ENCODE measurements at regions not wholly inside any gene's neighbourhood (a gene's known extent, or its start where the extent isn't known, plus 50 kb on each side); places are given as distances from the start of the nearest gene placed in this dataset.
A peak's percentile ranks its signal among the peaks of the same experiment; 100 is the strongest.

- H3K56ac ChIP-seq (ENCODE audit: extremely low read depth, insufficient read depth, low read length), result no peak overlapping the region
- H3K27ac ChIP-seq (ENCODE audit: insufficient read depth, low read length), result no peak overlapping the region
- H3K79me1 ChIP-seq (ENCODE audit: low read depth in 1 of 2, low read length in 2 of 2), result no peaks in the 10 kb centered on the region
- no peak overlapping the region for H3K4me3 ChIP-seq (ENCODE audit: insufficient read depth, low read depth, low read length)
- peak overlapping the region; percentile 37; the same call in 1 of the 2 replicates for H2BK120ac ChIP-seq (ENCODE audit: low read depth, low read length)
- 0 out of 2 replicates have a peak overlapping the region, but pooled peaks have one; percentile 21 for H2BK20ac ChIP-seq (ENCODE audit: low read depth, low read length)
- H4K20me1 ChIP-seq (ENCODE audit: insufficient read depth, low read length), result no peaks in the 10 kb centered on the region
- H3K36me3 ChIP-seq (ENCODE audit: control insufficient read depth, insufficient read depth, low read length), result no peaks in the 10 kb centered on the region
- no peak overlapping the region for H3K18ac ChIP-seq (ENCODE audit: low read depth, low read length)
- no peak overlapping the region for H4K91ac ChIP-seq (ENCODE audit: insufficient read depth, low read depth, low read length)
- H3K14ac ChIP-seq (replicated peaks; ENCODE audit: low read depth, low read length), result no peak overlapping the region
- no peak for DNase-seq
- no TSS peak for BruUV-seq (replicated peaks)
- H3K27me3 ChIP-seq (ENCODE audit: control insufficient read depth, insufficient read depth, low read length), result no peaks in the 10 kb centered on the region; the same call in 1 of the 2 replicates
- no peak overlapping the region for H2AFZ ChIP-seq (replicated peaks; ENCODE audit: low read length, poor library complexity)
- dilution Hi-C loops (cut with HindIII; ENCODE audit: low sequenced_read_pairs, unreplicated experiment) (no loop called here), intact Hi-C loops (cut with micrococcal nuclease) (no loop called here), in situ Hi-C loops (cut with MboI; ENCODE audit: low sequenced_read_pairs) (no loop called here)
- H2BK5ac ChIP-seq (ENCODE audit: low read depth, low read length, poor library complexity, severe bottlenecking), result no peak overlapping the region
- H3K9me1 ChIP-seq (ENCODE audit: insufficient read depth, low read length), result peaks cover 5% of the 10 kb centered on the region
- no peaks in the 10 kb centered on the region for H3K9me3 ChIP-seq (ENCODE audit: control insufficient read depth, insufficient read depth, low read length)
- CTCF ChIA-PET, result no interaction called here
- no peak overlapping the region for H3K9ac ChIP-seq (ENCODE audit: low read depth, low read length)
- H3K4me2 ChIP-seq (ENCODE audit: low read depth, low read length), result no peak overlapping the region
- TF ChIP-seq, protein P1, sequence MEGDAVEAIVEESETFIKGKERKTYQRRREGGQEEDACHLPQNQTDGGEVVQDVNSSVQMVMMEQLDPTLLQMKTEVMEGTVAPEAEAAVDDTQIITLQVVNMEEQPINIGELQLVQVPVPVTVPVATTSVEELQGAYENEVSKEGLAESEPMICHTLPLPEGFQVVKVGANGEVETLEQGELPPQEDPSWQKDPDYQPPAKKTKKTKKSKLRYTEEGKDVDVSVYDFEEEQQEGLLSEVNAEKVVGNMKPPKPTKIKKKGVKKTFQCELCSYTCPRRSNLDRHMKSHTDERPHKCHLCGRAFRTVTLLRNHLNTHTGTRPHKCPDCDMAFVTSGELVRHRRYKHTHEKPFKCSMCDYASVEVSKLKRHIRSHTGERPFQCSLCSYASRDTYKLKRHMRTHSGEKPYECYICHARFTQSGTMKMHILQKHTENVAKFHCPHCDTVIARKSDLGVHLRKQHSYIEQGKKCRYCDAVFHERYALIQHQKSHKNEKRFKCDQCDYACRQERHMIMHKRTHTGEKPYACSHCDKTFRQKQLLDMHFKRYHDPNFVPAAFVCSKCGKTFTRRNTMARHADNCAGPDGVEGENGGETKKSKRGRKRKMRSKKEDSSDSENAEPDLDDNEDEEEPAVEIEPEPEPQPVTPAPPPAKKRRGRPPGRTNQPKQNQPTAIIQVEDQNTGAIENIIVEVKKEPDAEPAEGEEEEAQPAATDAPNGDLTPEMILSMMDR (conservative IDR thresholded peaks at IDR 0.05; ENCODE audit: low read depth, low read length), result no peak
- no peak for TF ChIP-seq NFE2L2 (IDR thresholded peaks at IDR 0.05; ENCODE audit: low read depth, low read length)
- TF ChIP-seq SMC3 (IDR thresholded peaks at IDR 0.05; ENCODE audit: low read depth, low read length), result no peak
- TF ChIP-seq RAD21 (IDR thresholded peaks at IDR 0.05; ENCODE audit: low read length), result no peak
- TF ChIP-seq MXI1 (IDR thresholded peaks at IDR 0.05; ENCODE audit: borderline replicate concordance, low read depth, low read length), result no peak
- TF ChIP-seq MAFK (IDR thresholded peaks at IDR 0.05; ENCODE audit: low read depth, low read length), result no peak
- TF ChIP-seq, protein P2, sequence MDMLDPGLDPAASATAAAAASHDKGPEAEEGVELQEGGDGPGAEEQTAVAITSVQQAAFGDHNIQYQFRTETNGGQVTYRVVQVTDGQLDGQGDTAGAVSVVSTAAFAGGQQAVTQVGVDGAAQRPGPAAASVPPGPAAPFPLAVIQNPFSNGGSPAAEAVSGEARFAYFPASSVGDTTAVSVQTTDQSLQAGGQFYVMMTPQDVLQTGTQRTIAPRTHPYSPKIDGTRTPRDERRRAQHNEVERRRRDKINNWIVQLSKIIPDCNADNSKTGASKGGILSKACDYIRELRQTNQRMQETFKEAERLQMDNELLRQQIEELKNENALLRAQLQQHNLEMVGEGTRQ (IDR thresholded peaks at IDR 0.05; ENCODE audit: low read depth, low read length), result no peak
- no peak for TF ChIP-seq RFX5 (IDR thresholded peaks at IDR 0.05; ENCODE audit: low read depth, low read length)
- TF ChIP-seq MAZ (IDR thresholded peaks at IDR 0.05; ENCODE audit: borderline replicate concordance, low read depth, low read length), result no peak
- no peak for TF ChIP-seq POLR2A (IDR thresholded peaks at IDR 0.05; ENCODE audit: low read depth, low read length)
- no peak for TF ChIP-seq BHLHE40 (IDR thresholded peaks at IDR 0.05; ENCODE audit: low read depth, low read length)
- TF ChIP-seq RCOR1 (IDR thresholded peaks at IDR 0.05; ENCODE audit: insufficient replicate concordance, low read length), result no peak
- no peak for TF ChIP-seq FOS (IDR thresholded peaks at IDR 0.05; ENCODE audit: low read depth, low read length)
- H2BK15ac ChIP-seq (ENCODE audit: low read depth, low read length), result 0 out of 3 replicates have a peak overlapping the region, but pooled peaks have one; percentile 29
- POLR2A ChIA-PET (ENCODE audit: unreplicated experiment), result no interaction called here
- H3K4ac ChIP-seq (ENCODE audit: low read depth, low read length), result 0 out of 2 replicates have a peak overlapping the region, but pooled peaks have one; percentile 24
- no peak overlapping the region for H4K8ac ChIP-seq (ENCODE audit: low read depth in 2 of 2, low read length in 2 of 2)
- no peak overlapping the region for H3K23ac ChIP-seq (ENCODE audit: low read depth, low read length)
- H3K4me1 ChIP-seq (ENCODE audit: control insufficient read depth, insufficient read depth, low read length), result peaks cover 8% of the 10 kb centered on the region
- no peak overlapping the region for H2AK9ac ChIP-seq (replicated peaks; ENCODE audit: low read depth, low read length, poor library complexity)
- H2AK5ac ChIP-seq (ENCODE audit: low read depth, low read length), result 0 out of 2 replicates have a peak overlapping the region, but pooled peaks have one; percentile 12
- no peak for ATAC-seq (ENCODE audit: low read depth)
- WGBS, 2 experiments (ENCODE audit: extremely low coverage in 2 of 2, insufficient read length in 1 of 2), result 90% methylated on average over 2 of the region's 3 CpGs; no CpG with 5 or more reads in 1 of the 2 experiments
- H4K5ac ChIP-seq (ENCODE audit: low read depth, low read length), result no peak overlapping the region
Observed at GRCh38 chr1:212230329-212230728, 54.9 kb upstream of the PPP2R5A start.
